DMS114 treated with DMSO at 0.1 percent for 48 hours (cell line): ENCODE measurements at regions not wholly inside any gene's neighbourhood (a gene's known extent, or its start where the extent isn't known, plus 50 kb on each side); places are given as distances from the start of the nearest gene placed in this dataset.
A peak's percentile ranks its signal among the peaks of the same experiment; 100 is the strongest.
"Not testable (repeated sequence)": the region's sequence is repeated elsewhere in the genome, so short reads cannot be mapped to it uniquely, and the experiment has no call there.

ENCODE experiments used
- DNase-seq: peaks from one replicate; lab custom pipeline; 2025; ENCODE audit not compliant: unreplicated experiment; lab: John Stamatoyannopoulos, UW

DNA sequence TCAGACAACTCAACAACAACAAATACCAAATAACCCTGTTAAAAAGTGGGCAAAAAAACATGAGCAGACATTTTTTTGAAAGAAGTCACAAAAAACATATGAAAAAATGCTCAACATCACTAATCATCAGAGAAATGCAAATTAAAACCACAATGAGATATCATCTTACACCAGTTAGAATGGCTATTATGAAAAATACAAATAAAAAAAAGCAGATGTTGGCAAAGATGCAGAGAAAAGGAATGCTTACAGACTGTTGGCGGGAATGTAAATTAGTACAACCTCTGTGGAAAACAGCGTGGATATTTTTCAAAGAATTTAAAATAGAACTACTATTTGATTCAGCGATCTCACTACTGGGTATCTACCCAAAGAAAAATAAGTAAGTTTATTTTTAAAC lies 114.0 kb downstream of the SLC38A4 start:
- no peak for DNase-seq

DNA sequence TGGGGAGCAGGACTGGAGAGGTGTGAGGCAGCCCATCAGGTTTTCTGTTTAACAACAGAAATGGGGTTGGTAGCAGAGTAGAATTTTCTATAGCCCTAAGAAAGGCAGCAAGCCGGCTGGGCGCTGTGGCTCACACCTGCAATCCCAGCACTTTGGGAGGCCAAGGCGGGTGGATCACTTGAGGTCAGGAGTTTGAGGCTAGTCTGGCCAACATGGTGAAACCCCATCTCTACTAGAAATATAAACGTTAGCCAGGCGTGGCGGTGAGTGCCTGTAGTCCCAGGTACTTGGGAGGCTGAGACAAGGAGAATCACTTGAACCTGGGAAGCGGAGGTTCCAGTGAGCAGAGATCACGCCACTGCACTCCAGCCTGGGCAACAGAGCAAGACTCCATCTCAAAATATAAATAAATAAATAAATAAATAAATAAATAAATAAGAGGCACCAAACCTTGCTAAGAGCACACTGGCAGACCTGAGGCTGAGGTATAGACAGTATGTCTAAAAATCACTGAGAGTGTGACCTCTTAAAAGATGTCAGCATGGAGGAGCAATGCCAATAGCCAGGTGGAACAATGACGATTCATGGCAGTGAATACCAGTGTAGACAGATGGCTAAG lies 115.6 kb downstream of the SLC38A4 start:
- DNase-seq, result no peak

DNA sequence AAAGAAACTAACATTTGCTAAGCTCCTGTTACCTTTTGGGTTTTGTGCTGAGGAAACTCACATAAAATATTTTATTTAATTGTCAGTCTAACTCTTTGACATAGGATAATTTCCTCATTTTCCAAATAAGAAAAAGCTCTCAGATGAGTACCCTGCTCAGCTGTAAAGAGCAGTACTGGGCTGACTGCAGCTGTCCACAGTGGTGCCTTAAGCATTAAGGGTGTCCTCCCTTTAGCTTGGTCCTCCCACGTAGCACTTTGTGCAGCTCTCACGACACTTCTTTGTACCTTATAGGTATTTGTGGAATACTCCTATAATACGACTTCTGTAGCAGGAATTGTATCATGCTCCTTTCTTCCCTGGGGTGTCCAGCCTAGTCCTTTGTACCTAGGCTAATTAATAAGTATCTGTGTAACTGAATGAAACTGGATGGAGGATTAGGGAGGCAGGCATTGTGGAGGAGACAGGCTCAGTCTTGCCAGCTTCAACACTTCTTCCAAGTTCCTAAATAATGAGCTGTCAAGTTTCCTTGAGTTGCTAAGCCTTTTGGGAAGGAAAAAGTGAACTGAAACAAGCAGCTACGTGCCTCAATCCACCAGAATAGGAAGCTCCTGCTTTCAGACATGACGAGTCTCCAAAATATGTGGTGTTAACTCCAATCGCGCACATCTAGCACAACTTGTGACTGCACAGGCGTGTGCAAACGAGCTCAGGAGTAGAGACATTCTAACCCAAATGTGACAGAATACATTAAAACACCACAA lies 123.0 kb downstream of the SLC38A4 start:
- DNase-seq, result no peak

DNA sequence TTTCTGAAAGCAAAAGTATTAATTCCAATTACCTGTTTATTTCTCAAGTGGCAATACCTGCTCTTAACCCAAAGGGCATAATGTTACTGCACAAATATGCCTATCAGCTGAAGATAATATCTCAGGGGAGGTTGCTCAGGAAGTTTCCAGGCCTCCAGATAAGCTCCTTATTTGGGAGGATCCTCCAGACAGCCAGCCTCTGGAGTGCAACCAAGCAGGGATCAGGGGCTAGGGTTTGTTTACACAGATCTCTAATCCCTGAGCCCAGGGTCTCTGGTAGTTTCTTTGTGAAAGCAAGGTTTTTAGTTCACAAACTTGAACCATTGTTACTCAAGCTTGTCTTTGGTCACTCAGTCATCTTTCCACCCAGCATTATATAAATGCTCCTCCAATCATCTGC lies 124.4 kb downstream of the SLC38A4 start:
- DNase-seq, result no peak

- DNase-seq, result no peak
These were observed 125.8 kb downstream of the SLC38A4 start for GRCh38 chr12:46699986-46700385.

GRCh38 chr12:46698003-46698402 lies 127.8 kb downstream of the SLC38A4 start:
- no peak for DNase-seq

- DNase-seq, result no peak
These were observed 132.3 kb downstream of the SLC38A4 start for GRCh38 chr12:46693518-46693917.

DNA sequence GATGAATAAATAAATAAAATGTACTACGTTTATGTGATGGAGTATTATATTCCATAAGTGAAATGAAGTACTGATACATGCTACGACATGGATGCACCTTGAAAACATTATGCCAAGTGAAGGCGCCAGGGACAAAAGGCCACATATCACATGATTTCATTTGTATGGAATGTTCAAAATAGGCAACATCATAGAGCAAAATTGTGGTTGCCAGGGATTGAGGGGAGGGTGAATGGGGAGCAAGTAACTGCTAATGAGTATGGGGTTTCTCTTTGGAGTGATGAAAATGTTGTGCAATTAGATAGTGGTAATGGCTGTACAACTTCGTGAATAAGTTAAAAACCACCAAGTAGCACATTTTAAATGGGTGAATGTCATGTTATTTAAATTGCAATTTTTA lies 132.8 kb downstream of the SLC38A4 start:
- DNase-seq, result no peak

- no peak for DNase-seq
These were observed 133.2 kb downstream of the SLC38A4 start for GRCh38 chr12:46692606-46693005.

DNA sequence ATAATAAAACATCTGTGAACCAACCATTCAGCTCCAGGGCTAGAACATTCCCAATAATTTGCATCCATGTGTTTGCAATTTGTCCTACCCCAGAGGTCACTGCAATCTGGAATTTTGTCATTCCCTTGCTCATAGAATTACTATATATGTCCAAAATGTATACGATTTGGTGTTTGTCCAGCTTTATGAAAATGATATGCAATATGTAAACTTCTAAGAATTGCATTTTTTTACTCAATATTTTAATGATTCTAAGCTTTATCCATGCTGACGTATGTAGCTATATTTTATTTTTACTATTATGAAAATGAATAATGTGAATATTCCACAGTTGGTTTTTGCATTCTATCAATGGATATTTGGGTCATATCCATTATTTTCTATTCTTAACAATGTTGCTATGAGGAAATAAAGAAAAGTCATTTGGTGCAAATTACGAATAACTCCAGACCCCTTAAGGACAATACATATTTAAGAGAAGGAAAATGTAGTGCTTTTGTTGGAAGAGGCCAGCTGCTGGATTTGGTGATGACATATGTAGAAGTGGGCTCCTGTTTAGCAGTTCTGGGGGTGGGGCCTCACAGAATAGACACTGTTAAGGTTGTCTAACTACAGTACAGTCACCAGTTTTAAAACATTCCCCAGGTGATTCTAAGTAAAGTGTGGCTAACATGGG lies 139.4 kb downstream of the SLC38A4 start:
- DNase-seq, result no peak

DNA sequence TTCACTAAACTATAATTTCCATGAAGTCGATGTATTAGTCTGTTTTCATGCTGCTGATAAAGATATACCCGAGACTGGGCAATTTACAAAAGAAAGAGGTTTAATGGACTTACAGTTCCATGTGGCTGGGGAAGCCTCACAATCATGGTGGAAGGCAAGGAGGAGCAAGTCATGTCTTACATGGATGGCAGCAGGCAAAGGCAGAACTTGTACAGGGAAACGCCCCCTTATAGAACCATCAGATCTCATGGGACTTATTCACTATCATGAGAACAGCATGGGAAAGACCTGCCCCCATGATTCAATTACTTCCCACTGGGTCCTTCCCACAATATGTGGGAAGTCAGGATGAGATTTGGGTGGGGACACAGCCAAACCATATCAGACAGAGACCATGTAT lies 141.6 kb downstream of the SLC38A4 start:
- not testable (repeated sequence) for DNase-seq

DNA sequence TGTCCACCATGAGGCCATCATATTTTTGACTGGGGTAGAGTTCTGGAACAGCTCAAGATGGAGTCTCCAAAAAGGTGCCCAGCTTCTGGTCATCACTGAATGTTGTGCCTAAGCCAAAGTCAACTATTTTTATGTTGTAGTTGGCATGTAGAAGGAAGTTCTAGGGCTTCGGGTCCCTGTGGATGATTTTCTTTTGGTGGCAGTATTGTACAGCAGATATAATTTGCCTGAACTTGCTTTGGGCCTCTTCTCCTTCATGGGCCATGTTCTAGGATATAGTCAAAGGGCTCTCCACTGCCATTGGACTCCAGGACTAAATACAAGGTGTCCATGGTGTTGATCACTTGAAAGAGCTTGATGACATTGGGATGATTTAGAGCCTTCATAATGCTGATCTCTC lies 143.6 kb downstream of the SLC38A4 start:
- DNase-seq, result no peak

DNA sequence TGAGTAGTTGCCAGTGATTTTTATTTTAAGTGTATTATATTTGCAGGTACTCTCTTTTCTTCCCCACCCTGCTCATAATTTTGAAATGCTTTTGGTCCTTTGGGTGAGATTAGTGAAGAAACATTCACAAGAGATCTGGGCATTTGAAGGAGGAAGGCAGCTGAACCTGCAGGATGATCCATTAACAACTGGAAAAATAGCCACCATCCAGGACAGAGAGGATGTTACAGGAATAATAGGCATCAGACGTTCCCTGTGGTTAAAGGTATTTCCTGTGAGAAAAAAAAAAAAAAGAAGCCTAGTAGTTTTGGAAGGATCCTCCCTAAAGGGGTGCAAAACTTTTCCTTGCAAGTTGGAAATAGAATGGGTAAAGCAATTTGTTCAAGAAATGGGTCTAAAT lies 145.3 kb downstream of the SLC38A4 start:
- DNase-seq, result no peak

GRCh38 chr12:46679754-46680153 lies 146.0 kb downstream of the SLC38A4 start:
- DNase-seq, result no peak

DNA sequence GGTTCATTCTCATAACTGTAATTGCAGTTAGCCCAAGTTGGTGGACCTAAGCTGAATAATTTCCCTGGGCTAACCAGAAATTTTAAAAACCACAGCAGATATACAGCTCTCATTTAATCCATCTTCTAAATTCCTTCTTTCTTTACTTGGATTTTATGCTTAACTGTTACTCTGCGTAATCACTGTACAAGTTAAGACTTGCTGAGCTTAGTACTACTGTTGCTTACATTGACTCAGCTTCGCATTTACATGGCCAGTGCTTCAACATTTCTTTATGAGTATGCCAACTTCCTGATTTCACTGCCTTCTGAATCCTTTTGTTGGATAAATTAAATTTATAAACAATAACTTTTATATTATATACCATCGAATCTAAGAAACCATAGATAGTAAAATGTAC lies 147.4 kb downstream of the SLC38A4 start:
- DNase-seq, result no peak

- peak; percentile 63 for DNase-seq
These were observed 148.0 kb downstream of the SLC38A4 start for GRCh38 chr12:46677749-46678148.

DNA sequence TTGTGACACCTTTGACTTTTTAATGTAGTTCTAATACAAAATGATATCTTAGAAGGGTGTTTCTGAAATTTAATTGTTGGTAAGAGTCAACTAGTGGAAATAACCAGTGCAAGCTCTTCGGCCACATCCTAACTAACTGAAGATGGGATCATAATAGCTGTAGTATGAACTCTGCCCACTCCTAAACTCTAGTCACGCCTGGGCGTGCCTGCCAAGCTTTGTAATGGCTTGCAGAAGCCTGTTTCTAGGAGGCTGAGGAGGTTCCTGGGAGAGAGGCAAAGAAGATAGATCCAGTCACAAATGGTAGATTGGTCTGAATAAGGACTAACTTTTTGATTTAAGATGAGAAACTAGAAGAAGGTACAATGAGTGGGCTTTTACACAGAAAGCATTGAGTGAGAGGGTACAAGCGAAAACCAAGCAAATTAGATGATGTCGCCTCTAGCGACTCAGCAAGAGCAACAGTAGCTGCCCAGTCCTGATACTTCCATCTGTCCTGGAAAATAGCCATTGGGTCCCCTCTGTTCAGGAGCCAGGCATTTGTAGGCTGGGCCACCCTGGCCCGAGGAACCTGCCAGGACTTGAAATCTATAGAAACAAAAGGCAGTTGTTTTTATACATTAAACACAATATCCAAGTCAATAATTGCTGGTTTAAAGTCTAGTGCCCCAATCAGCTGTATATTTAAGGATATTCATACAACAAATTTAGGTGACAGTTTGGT lies 148.8 kb downstream of the SLC38A4 start:
- DNase-seq, result no peak

- DNase-seq, result no peak
These were observed 149.4 kb downstream of the SLC38A4 start for GRCh38 chr12:46676396-46676795.

GRCh38 chr12:46675736-46676135 lies 150.1 kb downstream of the SLC38A4 start:
- no peak for DNase-seq

- DNase-seq, result no peak
These were observed 151.0 kb downstream of the SLC38A4 start for GRCh38 chr12:46674800-46675199.

GRCh38 chr12:46674129-46674528 lies 151.7 kb downstream of the SLC38A4 start:
- no peak for DNase-seq

DNA sequence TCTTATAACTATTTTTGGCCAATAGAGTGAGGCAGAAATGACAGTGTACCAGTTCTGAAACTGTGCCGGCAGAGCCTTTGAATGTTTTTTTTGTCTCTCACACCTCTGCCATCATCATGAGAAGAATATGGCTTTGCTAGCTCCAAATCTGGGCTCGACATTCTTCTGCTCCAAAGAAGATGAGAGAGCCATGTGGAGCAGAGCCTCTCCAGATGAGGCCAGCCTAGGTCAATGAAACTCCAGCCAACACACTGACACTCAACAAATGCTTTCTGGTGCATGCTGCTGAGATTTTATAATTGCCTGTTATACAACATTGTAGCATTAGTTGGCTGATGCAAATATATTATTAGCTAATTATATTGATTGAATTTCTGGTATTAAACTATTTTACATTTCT lies 154.7 kb downstream of the SLC38A4 start:
- DNase-seq, result no peak
